Right atrium auricular region (tissue), 2 donors: ENCODE measurements at regions not wholly inside any gene's neighbourhood (a gene's known extent, or its start where the extent isn't known, plus 50 kb on each side); places are given as distances from the start of the nearest gene placed in this dataset.
"Not testable (repeated sequence)": the region's sequence is repeated elsewhere in the genome, so short reads cannot be mapped to it uniquely, and the experiment has no call there.

ENCODE experiments used
- DNase-seq: peaks from one replicate; pipeline ENCODE4 v3.0.0-alpha.2; 2019; ENCODE audit warnings: low spot score
- H3K27ac ChIP-seq, 2 donors: fragments of 200-600 bp; sonication (generic); 1 replicate in 1 of 2; 2 replicates in 1 of 2; pipeline ENCODE4 v1.5.1; 2016 to 2019
- H3K27me3 ChIP-seq, 2 donors: fragments of 200-600 bp; sonication (generic); one replicate each; pipeline versions ENCODE4 v1.5.1 to v1.6.0; 2017 to 2019
- H3K36me3 ChIP-seq: fragments of 200-600 bp; sonication (generic); one replicate; pipeline ENCODE4 v1.5.1; 2016
- H3K4me1 ChIP-seq, 2 donors: fragments of 200-600 bp; sonication (generic); one replicate each; pipeline versions ENCODE4 v1.5.1 to v1.6.0; 2017 to 2019
- H3K4me3 ChIP-seq, 2 donors: fragments of 200-600 bp; sonication (generic); 1 replicate in 1 of 2; 2 replicates in 1 of 2; pipeline ENCODE4 v1.5.1; 2017 to 2019; ENCODE audit warnings: mild to moderate bottlenecking in 1 of 2, moderate library complexity in 1 of 2
- H3K9me3 ChIP-seq, 2 donors: fragments of 200-600 bp; sonication (generic); one replicate each; pipeline ENCODE4 v1.5.1; 2019
- TF ChIP-seq, protein P1 (sequence below), 2 donors: fragments of 200-600 bp; sonication (generic); IDR thresholded peaks; one replicate each; pipeline ENCODE4 v1.5.1; 2019; ENCODE audit warnings: antibody characterized with exemption in 2 of 2

- Histone ChIP-seq H3K4me1 (no peaks in the 10 kb centered on the region), H3K27me3 (no peaks in the 10 kb centered on the region), H3K36me3 (no peaks in the 10 kb centered on the region), H3K9me3 (no peaks in the 10 kb centered on the region), H3K4me3 (no peak overlapping the region), H3K27ac (no peak overlapping the region)
- TF ChIP-seq, protein P1, sequence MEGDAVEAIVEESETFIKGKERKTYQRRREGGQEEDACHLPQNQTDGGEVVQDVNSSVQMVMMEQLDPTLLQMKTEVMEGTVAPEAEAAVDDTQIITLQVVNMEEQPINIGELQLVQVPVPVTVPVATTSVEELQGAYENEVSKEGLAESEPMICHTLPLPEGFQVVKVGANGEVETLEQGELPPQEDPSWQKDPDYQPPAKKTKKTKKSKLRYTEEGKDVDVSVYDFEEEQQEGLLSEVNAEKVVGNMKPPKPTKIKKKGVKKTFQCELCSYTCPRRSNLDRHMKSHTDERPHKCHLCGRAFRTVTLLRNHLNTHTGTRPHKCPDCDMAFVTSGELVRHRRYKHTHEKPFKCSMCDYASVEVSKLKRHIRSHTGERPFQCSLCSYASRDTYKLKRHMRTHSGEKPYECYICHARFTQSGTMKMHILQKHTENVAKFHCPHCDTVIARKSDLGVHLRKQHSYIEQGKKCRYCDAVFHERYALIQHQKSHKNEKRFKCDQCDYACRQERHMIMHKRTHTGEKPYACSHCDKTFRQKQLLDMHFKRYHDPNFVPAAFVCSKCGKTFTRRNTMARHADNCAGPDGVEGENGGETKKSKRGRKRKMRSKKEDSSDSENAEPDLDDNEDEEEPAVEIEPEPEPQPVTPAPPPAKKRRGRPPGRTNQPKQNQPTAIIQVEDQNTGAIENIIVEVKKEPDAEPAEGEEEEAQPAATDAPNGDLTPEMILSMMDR (IDR thresholded peaks at IDR 0.05) = no peak
- DNase-seq = no peak
Measured at GRCh38 chr7:145718129-145718528, 398.5 kb upstream of the CNTNAP2 start.

DNA sequence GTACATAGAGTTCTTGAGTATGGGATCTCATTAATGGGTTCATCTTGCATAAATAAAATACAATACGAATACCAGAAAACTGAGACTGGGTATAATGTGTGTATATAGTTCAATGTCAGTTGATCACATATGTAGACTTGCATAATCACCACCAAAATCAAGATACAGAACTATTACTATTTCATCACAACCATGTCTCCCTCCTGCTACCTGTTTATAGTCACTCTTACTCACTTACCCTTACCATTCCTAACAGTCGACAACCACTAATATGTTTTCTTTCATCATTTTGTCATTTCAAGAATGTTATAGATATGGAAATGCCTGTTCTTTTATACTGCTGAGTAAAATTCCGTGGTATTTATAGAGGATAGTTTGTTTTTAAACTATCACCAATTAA lies 416.1 kb upstream of the CNTNAP2 start:
- Histone ChIP-seq H3K4me1 (no peaks in the 10 kb centered on the region), H3K27me3 (no peaks in the 10 kb centered on the region), H3K36me3 (no peaks in the 10 kb centered on the region), H3K9me3 (peaks cover 0 to 3% of the 10 kb centered on the region in 2 donors), H3K27ac (no peak overlapping the region), H3K4me3 (no peak overlapping the region)
- TF ChIP-seq, protein P1 (IDR thresholded peaks at IDR 0.05) = no peak
- no peak for DNase-seq

DNA sequence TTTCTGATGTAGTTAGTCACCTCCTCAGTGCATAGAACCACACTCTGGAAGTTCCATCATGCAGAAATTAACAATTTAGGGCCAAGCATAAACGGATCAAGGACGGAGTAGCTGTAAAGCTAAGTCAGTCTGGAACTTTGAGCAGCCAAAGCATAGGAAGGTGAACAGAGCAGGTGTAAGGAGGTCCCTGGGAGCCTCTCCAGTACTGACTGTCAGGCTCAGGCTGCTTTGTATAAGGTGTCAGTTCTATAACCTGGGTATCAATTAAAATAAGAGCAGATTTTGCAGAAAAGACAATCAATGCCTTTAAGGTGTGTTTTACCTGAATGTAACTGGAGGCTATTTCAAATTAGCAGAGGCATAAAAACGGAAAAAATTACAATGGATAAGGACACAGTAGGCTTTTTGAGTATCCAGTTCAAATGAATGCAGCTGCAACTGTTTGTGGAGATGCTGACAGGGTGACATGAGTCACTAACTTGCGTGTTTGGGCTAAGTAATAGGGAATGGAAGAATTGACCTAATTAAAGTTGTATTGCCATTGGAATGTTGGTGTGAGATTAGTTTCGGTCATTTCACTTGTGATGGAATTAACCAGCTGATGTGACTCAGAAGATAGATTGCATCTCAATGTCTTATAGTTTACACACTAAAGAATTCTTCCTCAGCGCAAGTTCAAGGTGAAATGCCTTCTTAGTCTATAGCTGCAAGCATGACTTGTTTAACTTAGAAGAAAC lies 417.9 kb upstream of the CNTNAP2 start:
- Histone ChIP-seq H3K4me1 (no peaks in the 10 kb centered on the region), H3K27me3 (no peaks in the 10 kb centered on the region), H3K36me3 (no peaks in the 10 kb centered on the region), H3K9me3 (peaks cover 0 to under 1% of the 10 kb centered on the region in 2 donors), H3K4me3 (no peak overlapping the region), H3K27ac (no peak overlapping the region)
- no peak for DNase-seq
- TF ChIP-seq, protein P1 (IDR thresholded peaks at IDR 0.05) = no peak

- not testable (repeated sequence) for H3K4me1 ChIP-seq, H3K27ac ChIP-seq, H3K4me3 ChIP-seq, DNase-seq, H3K9me3 ChIP-seq, H3K36me3 ChIP-seq, H3K27me3 ChIP-seq
Measured at GRCh38 chr7:145697412-145698107, 419.0 kb upstream of the CNTNAP2 start.

DNA sequence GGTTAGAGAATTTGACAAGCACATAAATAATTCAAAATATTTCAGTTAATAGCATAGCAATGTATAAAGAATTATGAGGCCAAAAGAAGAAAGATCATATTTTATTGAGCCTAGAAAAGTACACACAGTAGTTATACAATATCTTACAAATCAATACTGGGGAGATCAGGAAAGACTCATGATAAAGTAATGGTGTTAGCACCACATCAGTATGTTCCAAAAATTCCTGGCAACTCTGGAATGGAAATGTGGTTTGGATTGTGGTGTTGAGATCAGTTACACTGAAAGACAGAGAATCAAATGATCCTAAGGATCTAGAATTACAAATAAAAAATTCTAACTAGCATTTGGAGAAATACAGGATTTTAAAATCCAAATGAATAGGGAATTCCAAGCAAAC lies 420.5 kb upstream of the CNTNAP2 start:
- no peak overlapping the region for H3K4me3 ChIP-seq
- no peaks in the 10 kb centered on the region for H3K4me1 ChIP-seq
- H3K27ac ChIP-seq = no peak overlapping the region
- TF ChIP-seq, protein P1 (IDR thresholded peaks at IDR 0.05) = no peak
- H3K27me3 ChIP-seq = no peaks in the 10 kb centered on the region
- no peaks in the 10 kb centered on the region for H3K36me3 ChIP-seq
- H3K9me3 ChIP-seq = no peaks in the 10 kb centered on the region
- DNase-seq = no peak

DNA sequence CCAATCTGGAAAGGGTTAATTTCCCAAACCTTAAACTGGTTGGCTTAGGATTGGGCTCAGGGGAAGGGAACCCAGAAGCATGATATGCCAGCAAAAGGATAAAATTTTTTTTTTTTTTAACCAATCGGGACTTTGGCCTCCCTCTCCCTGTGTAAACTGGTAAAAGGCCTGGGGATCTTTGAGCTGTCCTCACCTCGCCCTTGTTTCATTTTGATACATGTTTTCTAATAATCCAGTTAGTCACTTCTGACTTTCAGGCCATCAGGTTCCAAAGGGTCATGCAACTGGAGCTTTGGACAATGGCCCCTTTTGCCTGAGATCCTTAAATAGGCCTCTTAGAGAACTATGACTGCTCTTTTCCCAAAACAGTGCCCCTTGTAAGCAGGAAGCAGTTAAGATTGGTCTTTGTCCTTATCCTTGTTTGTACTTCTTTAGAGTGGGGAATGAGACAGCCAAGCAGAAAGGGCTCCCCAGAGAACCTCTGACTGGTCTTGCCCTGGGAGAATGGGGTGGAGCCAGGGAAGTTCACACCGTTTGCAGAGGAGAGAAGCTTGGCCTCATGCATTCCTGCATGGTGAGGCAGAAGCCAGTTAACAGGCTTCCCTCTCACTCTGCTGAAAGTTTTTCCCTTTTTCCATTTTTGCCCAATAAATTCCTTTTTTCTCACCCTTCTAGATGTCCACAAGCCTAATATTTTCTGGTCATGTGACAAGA lies 424.2 kb upstream of the CNTNAP2 start:
- Histone ChIP-seq H3K27me3 (no peaks in the 10 kb centered on the region), H3K27ac (no peak overlapping the region), H3K9me3 (no peaks in the 10 kb centered on the region), H3K4me1 (no peaks in the 10 kb centered on the region), H3K4me3 (no peak overlapping the region), H3K36me3 (no peaks in the 10 kb centered on the region)
- no peak for DNase-seq
- TF ChIP-seq, protein P1 (IDR thresholded peaks at IDR 0.05) = no peak
